GM19372 (cell line): ENCODE measurements at regions not wholly inside any gene's neighbourhood (a gene's known extent, or its start where the extent isn't known, plus 50 kb on each side); places are given as distances from the start of the nearest gene placed in this dataset.

Source experiments
- ATAC-seq: cut with Tn5 transposase; IDR thresholded peaks from one replicate; pipeline ENCODE4 v1.9.1; 2021; ENCODE audit warnings: mild to moderate bottlenecking, low read depth, moderate library complexity; ENCODE audit not compliant: unreplicated experiment

- no peak for ATAC-seq
Measured at GRCh38 chr13:62997038-62997599, 1581.5 kb upstream of the PCDH20 start.

- no peak for ATAC-seq
Measured at GRCh38 chr13:62973804-62974203, 1558.2 kb upstream of the PCDH20 start.

- no peak for ATAC-seq
Measured at GRCh38 chr13:62964522-62964921, 1548.9 kb upstream of the PCDH20 start.

- no peak for ATAC-seq
Measured at GRCh38 chr13:62960723-62961122, 1545.1 kb upstream of the PCDH20 start.

GRCh38 chr13:62933809-62934208 lies 1518.2 kb upstream of the PCDH20 start:
- no peak for ATAC-seq

GRCh38 chr13:62932256-62932883 lies 1516.7 kb upstream of the PCDH20 start:
- no peak for ATAC-seq

- ATAC-seq: no peak
Measured at GRCh38 chr13:62931853-62932252, 1516.2 kb upstream of the PCDH20 start.

GRCh38 chr13:62924395-62924794 lies 1508.7 kb upstream of the PCDH20 start:
- no peak for ATAC-seq

GRCh38 chr13:62920159-62920558 lies 1504.5 kb upstream of the PCDH20 start:
- ATAC-seq: no peak

- ATAC-seq: no peak
Measured at GRCh38 chr13:62919491-62919890, 1503.8 kb upstream of the PCDH20 start.

- no peak for ATAC-seq
Measured at GRCh38 chr13:62910541-62911060, 1495.0 kb upstream of the PCDH20 start.

GRCh38 chr13:62908321-62908720 lies 1492.7 kb upstream of the PCDH20 start:
- no peak for ATAC-seq

GRCh38 chr13:62906896-62907295 lies 1491.2 kb upstream of the PCDH20 start:
- no peak for ATAC-seq

- no peak for ATAC-seq
Measured at GRCh38 chr13:62906469-62906868, 1490.8 kb upstream of the PCDH20 start.

GRCh38 chr13:62887046-62887445 lies 1471.4 kb upstream of the PCDH20 start:
- no peak for ATAC-seq

GRCh38 chr13:62879071-62879470 lies 1463.4 kb upstream of the PCDH20 start:
- no peak for ATAC-seq

GRCh38 chr13:62875118-62875640 lies 1459.5 kb upstream of the PCDH20 start:
- ATAC-seq: no peak

GRCh38 chr13:62850331-62850730 lies 1434.7 kb upstream of the PCDH20 start:
- no peak for ATAC-seq

GRCh38 chr13:62847520-62847919 lies 1431.9 kb upstream of the PCDH20 start:
- no peak for ATAC-seq

GRCh38 chr13:62846302-62846701 lies 1430.7 kb upstream of the PCDH20 start:
- no peak for ATAC-seq

- ATAC-seq: no peak
Measured at GRCh38 chr13:62839338-62839737, 1423.7 kb upstream of the PCDH20 start.

GRCh38 chr13:62838929-62839328 lies 1423.3 kb upstream of the PCDH20 start:
- no peak for ATAC-seq
